ENCODE measurements at regions not wholly inside any gene's neighbourhood (a gene's known extent, or its start where the extent isn't known, plus 50 kb on each side); places are given as distances from the start of the nearest gene placed in this dataset.

DNA sequence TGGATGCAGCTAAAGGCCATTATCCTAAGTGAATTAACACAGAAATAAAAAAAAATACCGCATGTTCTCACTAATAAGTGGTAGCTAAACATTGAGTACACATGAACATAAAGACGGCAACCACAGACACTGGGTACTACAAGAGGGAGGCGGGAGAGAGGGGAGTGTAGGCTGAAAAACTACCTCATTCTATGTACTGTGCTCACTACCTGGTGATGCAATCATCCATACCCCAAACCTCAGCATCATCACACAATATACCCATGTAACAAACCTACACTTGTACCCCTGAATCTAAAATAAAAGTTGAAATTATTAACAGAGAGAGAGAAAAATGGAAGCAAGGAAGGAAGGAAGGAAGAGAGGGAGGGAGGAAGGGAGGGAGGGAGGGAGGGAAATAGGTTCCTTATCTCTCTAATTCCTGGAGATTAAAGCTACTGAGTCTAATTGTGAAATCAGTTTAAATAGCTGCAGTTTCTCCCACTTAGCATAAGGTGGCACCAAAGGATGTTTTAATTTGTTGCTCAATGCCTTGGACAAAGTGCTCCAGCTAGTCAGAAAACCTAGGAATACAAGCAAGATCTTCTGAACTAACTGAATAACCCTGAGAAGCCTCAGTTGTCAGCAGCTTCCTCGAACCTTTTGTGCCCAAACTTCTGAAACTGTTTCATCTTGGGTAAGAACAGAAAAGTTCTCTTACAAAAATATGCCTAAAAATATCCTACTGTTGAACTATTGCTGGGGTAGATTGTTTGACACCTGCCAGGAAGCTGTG, 79.4 kb upstream of the ATP11B start:
- H4K20me1 ChIP-seq (ENCODE audit: insufficient read depth, low read length): no peaks in the 10 kb centered on the region
- no peaks in the 10 kb centered on the region for H3K4me1 Mint-ChIP-seq (ENCODE audit: low read depth, unreplicated experiment)
- FAIRE-seq (peak; percentile 52), DNase-seq (ENCODE audit: low read depth) (peak; percentile 45)
- H3K79me2 ChIP-seq (ENCODE audit: insufficient read depth, low read length): no peaks in the 10 kb centered on the region
- H3K9me3 ChIP-seq (ENCODE audit: insufficient read depth, low read depth, low read length): no peaks in the 10 kb centered on the region
- TF ChIP-seq, protein P1, sequence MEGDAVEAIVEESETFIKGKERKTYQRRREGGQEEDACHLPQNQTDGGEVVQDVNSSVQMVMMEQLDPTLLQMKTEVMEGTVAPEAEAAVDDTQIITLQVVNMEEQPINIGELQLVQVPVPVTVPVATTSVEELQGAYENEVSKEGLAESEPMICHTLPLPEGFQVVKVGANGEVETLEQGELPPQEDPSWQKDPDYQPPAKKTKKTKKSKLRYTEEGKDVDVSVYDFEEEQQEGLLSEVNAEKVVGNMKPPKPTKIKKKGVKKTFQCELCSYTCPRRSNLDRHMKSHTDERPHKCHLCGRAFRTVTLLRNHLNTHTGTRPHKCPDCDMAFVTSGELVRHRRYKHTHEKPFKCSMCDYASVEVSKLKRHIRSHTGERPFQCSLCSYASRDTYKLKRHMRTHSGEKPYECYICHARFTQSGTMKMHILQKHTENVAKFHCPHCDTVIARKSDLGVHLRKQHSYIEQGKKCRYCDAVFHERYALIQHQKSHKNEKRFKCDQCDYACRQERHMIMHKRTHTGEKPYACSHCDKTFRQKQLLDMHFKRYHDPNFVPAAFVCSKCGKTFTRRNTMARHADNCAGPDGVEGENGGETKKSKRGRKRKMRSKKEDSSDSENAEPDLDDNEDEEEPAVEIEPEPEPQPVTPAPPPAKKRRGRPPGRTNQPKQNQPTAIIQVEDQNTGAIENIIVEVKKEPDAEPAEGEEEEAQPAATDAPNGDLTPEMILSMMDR (IDR thresholded peaks at IDR 0.05; ENCODE audit: insufficient read depth, low read depth, low read length): peak; percentile 75
- no peak for TF ChIP-seq EZH2 (IDR thresholded peaks at IDR 0.05; ENCODE audit: insufficient read depth, low read length)
- no peaks in the 10 kb centered on the region for H3K36me3 ChIP-seq (ENCODE audit: insufficient read depth, low read length)
- no peak overlapping the region for H3K4me3 ChIP-seq (ENCODE audit: insufficient read depth, low read depth, low read length)
- no peak overlapping the region for H3K9ac ChIP-seq (ENCODE audit: low read length)
- H3K27me3 Mint-ChIP-seq (ENCODE audit: low read depth, unreplicated experiment): peaks cover 2% of the 10 kb centered on the region
- no peaks in the 10 kb centered on the region for H3K9me3 Mint-ChIP-seq (ENCODE audit: unreplicated experiment)
- H3K36me3 Mint-ChIP-seq (ENCODE audit: low read depth, unreplicated experiment): no peaks in the 10 kb centered on the region
- H3K27me3 ChIP-seq (ENCODE audit: insufficient read depth, low read length): no peaks in the 10 kb centered on the region
- no peak overlapping the region for H2AFZ ChIP-seq (ENCODE audit: low read depth, low read length)
- no peak overlapping the region for H3K27ac ChIP-seq (ENCODE audit: low read depth, low read length)
- no peak overlapping the region for H3K4me3 Mint-ChIP-seq (ENCODE audit: unreplicated experiment)
- no peak overlapping the region for H3K4me2 ChIP-seq (ENCODE audit: low read length)
- H3K4me1 ChIP-seq (ENCODE audit: insufficient read depth, low read length): no peaks in the 10 kb centered on the region
- no peak overlapping the region for H3K27ac Mint-ChIP-seq (ENCODE audit: unreplicated experiment)

DNA sequence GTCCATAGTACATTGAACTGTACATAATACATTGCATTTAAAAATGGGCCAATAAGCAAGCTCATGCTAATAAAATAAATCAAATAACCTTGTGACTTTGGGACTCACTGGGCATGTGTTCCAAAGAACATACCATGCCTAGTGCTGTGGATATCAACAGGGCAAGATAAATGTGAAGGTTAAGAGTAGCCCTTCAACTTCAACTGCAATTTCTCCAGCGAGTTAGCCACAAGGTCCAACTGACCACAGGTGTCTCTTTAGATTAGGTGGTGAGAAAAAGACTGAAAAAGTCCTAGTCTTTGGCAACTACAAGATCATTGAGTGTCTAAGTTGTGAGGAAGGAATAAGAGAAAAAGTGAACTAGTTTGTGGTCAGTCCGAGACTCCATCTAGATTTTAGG, 78.3 kb upstream of the ATP11B start:
- Histone ChIP-seq H3K4me3 (ENCODE audit: insufficient read depth, low read depth, low read length) (no peak overlapping the region), H3K4me2 (ENCODE audit: low read length) (no peak overlapping the region), H3K9ac (ENCODE audit: low read length) (no peak overlapping the region), H3K36me3 (ENCODE audit: insufficient read depth, low read length) (no peaks in the 10 kb centered on the region), H3K27me3 (ENCODE audit: insufficient read depth, low read length) (no peaks in the 10 kb centered on the region), H2AFZ (ENCODE audit: low read depth, low read length) (no peak overlapping the region), H3K27ac (ENCODE audit: low read depth, low read length) (no peak overlapping the region), H4K20me1 (ENCODE audit: insufficient read depth, low read length) (no peaks in the 10 kb centered on the region), H3K4me1 (ENCODE audit: insufficient read depth, low read length) (no peaks in the 10 kb centered on the region), H3K79me2 (ENCODE audit: insufficient read depth, low read length) (no peaks in the 10 kb centered on the region), H3K9me3 (ENCODE audit: insufficient read depth, low read depth, low read length) (no peaks in the 10 kb centered on the region)
- no peak overlapping the region for H3K27ac Mint-ChIP-seq (ENCODE audit: unreplicated experiment)
- no peak overlapping the region for H3K4me3 Mint-ChIP-seq (ENCODE audit: unreplicated experiment)
- FAIRE-seq (no peak), DNase-seq (ENCODE audit: low read depth) (no peak)
- peaks cover 2% of the 10 kb centered on the region for H3K27me3 Mint-ChIP-seq (ENCODE audit: low read depth, unreplicated experiment)
- TF ChIP-seq EZH2 (IDR thresholded peaks at IDR 0.05; ENCODE audit: insufficient read depth, low read length): no peak
- TF ChIP-seq, protein P1 (IDR thresholded peaks at IDR 0.05; ENCODE audit: insufficient read depth, low read depth, low read length): no peak
- no peaks in the 10 kb centered on the region for H3K9me3 Mint-ChIP-seq (ENCODE audit: unreplicated experiment)
- H3K4me1 Mint-ChIP-seq (ENCODE audit: low read depth, unreplicated experiment): no peaks in the 10 kb centered on the region
- no peaks in the 10 kb centered on the region for H3K36me3 Mint-ChIP-seq (ENCODE audit: low read depth, unreplicated experiment)

DNA sequence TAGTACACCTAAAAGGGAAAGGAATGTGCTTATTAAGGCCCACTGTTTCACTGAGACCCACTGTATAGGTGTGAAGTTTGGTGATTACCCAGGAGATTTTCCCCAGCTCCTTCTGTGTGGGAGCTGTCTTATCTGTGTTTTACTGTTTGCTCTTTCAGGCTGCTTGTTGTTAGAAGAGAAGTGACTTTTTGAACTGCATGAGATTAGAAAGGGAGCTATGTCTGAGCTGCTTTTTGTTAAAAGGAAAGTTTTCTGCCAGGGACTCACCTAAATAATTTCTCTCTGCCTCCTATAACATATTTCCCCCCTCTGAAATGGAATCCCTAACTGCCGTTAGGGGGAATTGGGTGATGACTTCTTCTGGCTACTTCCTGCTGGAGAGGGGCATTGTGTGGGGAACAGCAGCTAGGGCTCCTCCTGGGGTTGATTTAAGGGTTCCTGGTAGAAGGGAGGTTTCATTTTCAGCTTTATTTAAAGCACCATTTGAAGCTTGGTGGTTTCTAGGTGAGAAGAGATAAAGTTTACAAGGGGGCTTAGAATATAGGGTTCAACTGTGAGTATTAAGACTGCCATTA, 77.1 kb upstream of the ATP11B start:
- Histone ChIP-seq H3K36me3 (ENCODE audit: insufficient read depth, low read length) (no peaks in the 10 kb centered on the region), H3K79me2 (ENCODE audit: insufficient read depth, low read length) (no peaks in the 10 kb centered on the region), H3K4me2 (ENCODE audit: low read length) (no peak overlapping the region), H3K4me3 (ENCODE audit: insufficient read depth, low read depth, low read length) (no peak overlapping the region), H3K9me3 (ENCODE audit: insufficient read depth, low read depth, low read length) (no peaks in the 10 kb centered on the region), H3K27me3 (ENCODE audit: insufficient read depth, low read length) (no peaks in the 10 kb centered on the region), H2AFZ (ENCODE audit: low read depth, low read length) (no peak overlapping the region), H3K9ac (ENCODE audit: low read length) (no peak overlapping the region), H3K4me1 (ENCODE audit: insufficient read depth, low read length) (no peaks in the 10 kb centered on the region), H3K27ac (ENCODE audit: low read depth, low read length) (no peak overlapping the region), H4K20me1 (ENCODE audit: insufficient read depth, low read length) (no peaks in the 10 kb centered on the region)
- Mint-ChIP-seq H3K36me3 (ENCODE audit: low read depth, unreplicated experiment) (no peaks in the 10 kb centered on the region), H3K27ac (ENCODE audit: unreplicated experiment) (no peak overlapping the region), H3K27me3 (ENCODE audit: low read depth, unreplicated experiment) (no peaks in the 10 kb centered on the region), H3K9me3 (ENCODE audit: unreplicated experiment) (no peaks in the 10 kb centered on the region), H3K4me1 (ENCODE audit: low read depth, unreplicated experiment) (no peaks in the 10 kb centered on the region), H3K4me3 (ENCODE audit: unreplicated experiment) (no peak overlapping the region)
- DNase-seq (ENCODE audit: low read depth) (no peak), FAIRE-seq (no peak)
- no peak for TF ChIP-seq EZH2 (IDR thresholded peaks at IDR 0.05; ENCODE audit: insufficient read depth, low read length)
- TF ChIP-seq, protein P1 (IDR thresholded peaks at IDR 0.05; ENCODE audit: insufficient read depth, low read depth, low read length): no peak

All from astrocyte (in vitro differentiated cells and primary cell).